ENCODE measurements at regions not wholly inside any gene's neighbourhood (a gene's known extent, or its start where the extent isn't known, plus 50 kb on each side); places are given as distances from the start of the nearest gene placed in this dataset.
"Not testable (repeated sequence)": the region's sequence is repeated elsewhere in the genome, so short reads cannot be mapped to it uniquely, and the experiment has no call there.

DNA sequence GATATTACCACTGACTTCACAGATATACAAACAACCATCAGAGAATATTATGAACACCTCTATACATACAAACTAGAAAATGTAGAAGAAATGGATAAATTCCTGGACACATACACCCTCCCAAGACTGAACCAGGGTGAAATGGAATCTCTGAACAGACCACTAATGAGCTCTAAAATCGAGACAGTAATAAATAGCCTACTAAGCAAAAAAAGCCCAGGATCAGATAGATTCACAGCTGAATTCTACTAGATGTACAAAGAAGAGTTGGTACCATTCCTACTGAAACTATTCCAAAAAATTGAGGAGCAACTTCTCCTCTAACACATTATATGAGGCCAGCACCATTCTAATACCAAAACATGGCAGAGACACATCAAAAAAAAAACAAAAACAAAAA is 837.7 kb downstream of the FSCB start:
- Mint-ChIP-seq H3K9me3 (peaks cover 22 to 33% (median 26%) of the 10 kb centered on the region in 3 donors), H3K4me3 (no peak overlapping the region), H3K36me3 (no peaks in the 10 kb centered on the region), H3K4me1 (no peaks in the 10 kb centered on the region), H3K27ac (no peak overlapping the region), H3K27me3 (no peaks in the 10 kb centered on the region)
- ChIA-PET POLR2A (interaction anchor here in 1 of 2 donors (0.6 kb wide), 1 partner anchor 230 kb away, joined by 3 read pairs; no protein-coding TSS in a partner anchor), CTCF (no interaction called here)
- H3K27me3 ChIP-seq (replicated peaks in 1 of 2; ENCODE audit: control insufficient read depth in 2 of 2, extremely low read depth in 1 of 2, insufficient read depth in 2 of 2, low read length in 1 of 2): no peaks in the 10 kb centered on the region
- H3K27ac ChIP-seq (ENCODE audit: low read length): no peak overlapping the region
- H3K4me3 ChIP-seq (ENCODE audit: control insufficient read depth in 1 of 2, extremely low read depth in 1 of 2, low read length in 1 of 2): no peak overlapping the region
- DNase-seq (no peak), ATAC-seq (replicated peaks in 1 of 4) (no peak)
- H3K4me1 ChIP-seq (ENCODE audit: control insufficient read depth in 1 of 2, extremely low read depth in 1 of 2, insufficient read depth in 2 of 2, low read length in 2 of 2): no peaks in the 10 kb centered on the region
- WGBS (ENCODE audit: insufficient coverage): no CpG with 5 or more reads among the region's 1 CpG
- H3K36me3 ChIP-seq (ENCODE audit: control insufficient read depth in 2 of 2, extremely low read depth in 1 of 2, insufficient read depth in 1 of 2, low read length in 1 of 2): no peaks in the 10 kb centered on the region
- no peaks in the 10 kb centered on the region for H3K9me3 ChIP-seq

DNA sequence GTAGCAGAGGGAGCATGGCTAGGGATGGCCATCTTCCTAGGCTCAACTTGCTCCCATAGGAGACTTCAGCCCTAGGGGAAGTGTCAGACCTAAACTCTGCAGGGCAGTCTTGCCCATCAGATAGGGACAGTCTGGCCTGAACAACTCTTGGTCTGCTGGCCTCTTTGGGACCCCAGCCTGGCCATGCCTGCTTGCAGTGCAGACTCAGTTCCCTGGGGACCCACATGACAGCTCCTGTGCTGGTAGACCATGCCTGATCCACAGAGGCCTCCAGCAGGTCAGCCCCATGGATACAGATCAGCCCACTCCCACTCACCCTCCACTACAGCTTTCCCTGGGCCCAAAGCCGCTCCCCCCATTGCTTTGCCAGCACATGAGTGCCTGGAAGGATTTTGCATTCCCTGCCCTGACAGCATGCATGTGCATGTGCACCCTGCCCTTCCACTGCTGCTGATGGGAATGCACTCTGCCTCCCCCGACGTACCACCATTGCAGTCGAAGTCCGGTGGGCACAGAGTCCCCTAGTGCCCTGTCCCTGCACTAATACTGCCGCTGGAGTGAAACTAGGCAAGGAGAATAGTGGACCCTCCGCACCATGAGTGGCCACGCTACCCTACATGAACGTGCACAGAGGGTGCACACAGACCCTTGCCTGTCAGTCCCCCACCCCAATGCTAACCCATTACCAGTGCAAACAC is 841.4 kb downstream of the FSCB start:
- WGBS (ENCODE audit: insufficient coverage): 79% methylated on average over 9 of the region's 9 CpGs
- POLR2A ChIA-PET: no interaction called here
- H3K4me1 ChIP-seq (ENCODE audit: control insufficient read depth in 1 of 2, extremely low read depth in 1 of 2, insufficient read depth in 2 of 2, low read length in 2 of 2): no peaks in the 10 kb centered on the region
- H3K27me3 ChIP-seq (replicated peaks in 1 of 2; ENCODE audit: control insufficient read depth in 2 of 2, extremely low read depth in 1 of 2, insufficient read depth in 2 of 2, low read length in 1 of 2): no peaks in the 10 kb centered on the region
- CTCF ChIA-PET: interaction anchor here in 1 of 2 donors (0.5 kb wide), 1 partner anchor 1175 kb away, joined by 4 read pairs; no protein-coding TSS in a partner anchor
- no peaks in the 10 kb centered on the region for H3K36me3 ChIP-seq (ENCODE audit: control insufficient read depth in 2 of 2, extremely low read depth in 1 of 2, insufficient read depth in 1 of 2, low read length in 1 of 2)
- Mint-ChIP-seq H3K27me3 (no peaks in the 10 kb centered on the region), H3K9me3 (peaks cover 20 to 25% (median 22%) of the 10 kb centered on the region in 3 donors), H3K4me1 (no peaks in the 10 kb centered on the region), H3K36me3 (no peaks in the 10 kb centered on the region), H3K4me3 (no peak overlapping the region), H3K27ac (no peak overlapping the region)
- ATAC-seq (replicated peaks in 1 of 4) (no peak), DNase-seq (no peak)
- H3K4me3 ChIP-seq (ENCODE audit: control insufficient read depth in 1 of 2, extremely low read depth in 1 of 2, low read length in 1 of 2): no peak overlapping the region
- no peaks in the 10 kb centered on the region for H3K9me3 ChIP-seq
- no peak overlapping the region for H3K27ac ChIP-seq (ENCODE audit: low read length)

DNA sequence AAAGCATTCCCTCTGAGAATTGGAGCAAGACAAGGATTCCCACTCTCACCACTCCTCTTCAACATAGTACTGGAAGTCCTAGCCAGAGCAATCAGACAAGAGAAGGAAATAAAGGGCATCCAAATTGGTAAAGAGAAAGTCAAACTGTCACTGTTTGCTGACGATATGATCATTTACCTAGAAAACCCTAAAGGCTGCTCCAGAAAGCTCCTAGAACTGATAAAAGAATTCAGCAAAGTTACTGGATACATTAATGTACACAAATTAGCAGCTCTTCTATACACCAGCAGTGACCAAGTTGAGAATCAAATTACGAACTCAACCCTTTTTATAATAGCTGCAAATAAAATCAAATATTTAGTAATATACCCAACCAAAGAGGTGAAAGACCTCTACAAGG is 851.9 kb downstream of the FSCB start:
- ATAC-seq (replicated peaks in 1 of 4); H3K27me3 ChIP-seq (replicated peaks in 1 of 2; ENCODE audit: control insufficient read depth in 2 of 2, extremely low read depth in 1 of 2, insufficient read depth in 2 of 2, low read length in 1 of 2); H3K4me3 Mint-ChIP-seq; DNase-seq; H3K4me3 ChIP-seq (ENCODE audit: control insufficient read depth in 1 of 2, extremely low read depth in 1 of 2, low read length in 1 of 2); H3K27ac Mint-ChIP-seq; H3K9me3 ChIP-seq; H3K27me3 Mint-ChIP-seq; H3K27ac ChIP-seq (ENCODE audit: low read length); POLR2A ChIA-PET; H3K36me3 ChIP-seq (ENCODE audit: control insufficient read depth in 2 of 2, extremely low read depth in 1 of 2, insufficient read depth in 1 of 2, low read length in 1 of 2); H3K4me1 ChIP-seq (ENCODE audit: control insufficient read depth in 1 of 2, extremely low read depth in 1 of 2, insufficient read depth in 2 of 2, low read length in 2 of 2); H3K36me3 Mint-ChIP-seq; H3K4me1 Mint-ChIP-seq; CTCF ChIA-PET: not testable (repeated sequence)
- 100% methylated on average over 1 of the region's 2 CpGs for WGBS (ENCODE audit: insufficient coverage)
- peaks cover 35 to 63% (median 37%) of the 10 kb centered on the region in 3 donors for H3K9me3 Mint-ChIP-seq

DNA sequence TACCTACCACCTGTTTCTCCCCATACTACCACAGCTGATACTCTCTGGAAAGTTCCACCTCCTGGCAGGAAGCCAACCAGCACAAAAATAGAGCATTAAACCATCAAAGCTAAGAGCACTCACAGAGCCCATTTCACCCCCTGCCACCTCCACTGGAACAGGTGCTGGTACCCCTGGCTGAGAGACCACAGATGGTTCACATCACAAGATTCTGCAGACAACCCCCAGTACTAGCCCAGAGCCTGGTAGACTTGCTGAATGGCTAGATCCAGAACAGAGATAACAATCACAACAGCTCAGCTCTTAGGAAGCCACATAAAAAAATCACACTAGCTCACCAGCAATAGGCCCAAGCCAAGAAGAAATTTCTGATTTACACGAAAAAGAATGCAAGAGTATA is 855.2 kb downstream of the FSCB start:
- WGBS (ENCODE audit: insufficient coverage): no CpG with 5 or more reads among the region's 1 CpG
- no peaks in the 10 kb centered on the region for H3K4me1 Mint-ChIP-seq
- H3K4me3 Mint-ChIP-seq: no peak overlapping the region
- H3K27me3 ChIP-seq (replicated peaks in 1 of 2; ENCODE audit: control insufficient read depth in 2 of 2, extremely low read depth in 1 of 2, insufficient read depth in 2 of 2, low read length in 1 of 2): no peaks in the 10 kb centered on the region
- H3K36me3 Mint-ChIP-seq: no peaks in the 10 kb centered on the region
- ChIA-PET CTCF (no interaction called here), POLR2A (no interaction called here)
- peaks cover 33 to 55% (median 42%) of the 10 kb centered on the region in 3 donors for H3K9me3 Mint-ChIP-seq
- no peaks in the 10 kb centered on the region for H3K36me3 ChIP-seq (ENCODE audit: control insufficient read depth in 2 of 2, extremely low read depth in 1 of 2, insufficient read depth in 1 of 2, low read length in 1 of 2)
- no peaks in the 10 kb centered on the region for H3K27me3 Mint-ChIP-seq
- DNase-seq: no peak
- H3K27ac Mint-ChIP-seq: no peak overlapping the region
- no peaks in the 10 kb centered on the region for H3K4me1 ChIP-seq (ENCODE audit: control insufficient read depth in 1 of 2, extremely low read depth in 1 of 2, insufficient read depth in 2 of 2, low read length in 2 of 2)
- H3K9me3 ChIP-seq: no peaks in the 10 kb centered on the region
- no peak overlapping the region for H3K4me3 ChIP-seq (ENCODE audit: control insufficient read depth in 1 of 2, extremely low read depth in 1 of 2, low read length in 1 of 2)
- no peak for ATAC-seq (replicated peaks in 1 of 4)
- no peak overlapping the region for H3K27ac ChIP-seq (ENCODE audit: low read length)

DNA sequence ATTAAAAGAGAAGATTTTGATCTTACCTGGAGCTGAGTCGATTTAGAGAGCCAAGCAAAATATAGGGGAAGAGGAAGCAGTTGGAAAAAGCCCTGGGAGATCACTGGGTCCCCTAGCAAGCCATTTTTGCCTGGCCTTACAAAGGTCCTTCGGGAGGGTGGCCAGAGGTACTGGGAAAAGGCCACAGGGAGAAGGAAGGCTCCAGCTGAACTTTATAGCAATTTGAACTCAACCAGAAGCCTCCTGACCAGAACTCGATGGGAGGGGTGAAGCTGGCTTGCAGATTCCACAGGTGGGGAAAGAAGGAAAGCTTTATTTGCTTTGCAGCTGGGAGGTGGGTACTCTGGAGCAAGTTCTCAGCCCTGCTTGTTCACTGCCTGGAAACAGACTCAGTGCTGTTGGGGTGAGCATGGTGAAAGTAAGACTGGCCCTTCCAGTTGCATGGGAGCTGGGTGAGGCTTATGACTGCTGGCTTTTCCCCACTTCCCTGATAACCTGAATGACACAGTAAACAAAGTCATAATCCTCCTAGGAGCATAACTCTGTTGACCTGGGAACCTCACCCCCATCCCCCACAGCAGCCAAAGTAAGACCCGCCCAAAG is 855.8 kb downstream of the FSCB start:
- no peaks in the 10 kb centered on the region for H3K27me3 ChIP-seq (replicated peaks in 1 of 2; ENCODE audit: control insufficient read depth in 2 of 2, extremely low read depth in 1 of 2, insufficient read depth in 2 of 2, low read length in 1 of 2)
- H3K9me3 ChIP-seq: no peaks in the 10 kb centered on the region
- ChIA-PET POLR2A (no interaction called here), CTCF (no interaction called here)
- Mint-ChIP-seq H3K9me3 (peaks cover 28 to 51% (median 37%) of the 10 kb centered on the region in 3 donors), H3K27me3 (no peaks in the 10 kb centered on the region), H3K36me3 (no peaks in the 10 kb centered on the region), H3K4me3 (no peak overlapping the region), H3K27ac (no peak overlapping the region), H3K4me1 (no peaks in the 10 kb centered on the region)
- no peaks in the 10 kb centered on the region for H3K36me3 ChIP-seq (ENCODE audit: control insufficient read depth in 2 of 2, extremely low read depth in 1 of 2, insufficient read depth in 1 of 2, low read length in 1 of 2)
- DNase-seq (no peak), ATAC-seq (replicated peaks in 1 of 4) (no peak)
- H3K4me1 ChIP-seq (ENCODE audit: control insufficient read depth in 1 of 2, extremely low read depth in 1 of 2, insufficient read depth in 2 of 2, low read length in 2 of 2): no peaks in the 10 kb centered on the region
- H3K27ac ChIP-seq (ENCODE audit: low read length): no peak overlapping the region
- H3K4me3 ChIP-seq (ENCODE audit: control insufficient read depth in 1 of 2, extremely low read depth in 1 of 2, low read length in 1 of 2): no peak overlapping the region
- 57% methylated on average over 3 of the region's 4 CpGs for WGBS (ENCODE audit: insufficient coverage)

DNA sequence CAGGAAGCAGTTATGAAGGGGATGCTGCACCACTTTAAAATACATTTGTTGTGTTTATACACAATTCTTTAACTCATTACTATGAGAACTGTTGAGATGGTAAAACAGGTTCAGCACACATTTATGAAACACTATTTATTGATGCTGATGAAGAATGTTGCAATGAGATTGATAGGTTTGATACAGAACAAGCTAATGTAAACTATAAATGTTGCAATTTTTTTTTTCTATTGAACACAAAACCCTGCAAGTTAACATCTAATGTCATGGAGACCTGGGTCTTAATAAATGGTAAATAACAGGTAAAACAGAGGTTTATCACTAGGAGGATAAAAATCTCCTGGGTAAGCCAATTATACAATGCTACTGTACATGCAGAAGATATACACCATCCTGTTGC is 857.6 kb downstream of the FSCB start:
- no peaks in the 10 kb centered on the region for H3K36me3 ChIP-seq (ENCODE audit: control insufficient read depth in 2 of 2, extremely low read depth in 1 of 2, insufficient read depth in 1 of 2, low read length in 1 of 2)
- no peaks in the 10 kb centered on the region for H3K27me3 ChIP-seq (replicated peaks in 1 of 2; ENCODE audit: control insufficient read depth in 2 of 2, extremely low read depth in 1 of 2, insufficient read depth in 2 of 2, low read length in 1 of 2)
- no peak overlapping the region for H3K27ac ChIP-seq (ENCODE audit: low read length)
- no peak overlapping the region for H3K4me3 Mint-ChIP-seq
- CTCF ChIA-PET: no interaction called here
- no peak overlapping the region for H3K27ac Mint-ChIP-seq
- peaks cover 26 to 52% (median 32%) of the 10 kb centered on the region in 3 donors for H3K9me3 Mint-ChIP-seq
- H3K27me3 Mint-ChIP-seq: no peaks in the 10 kb centered on the region
- no peaks in the 10 kb centered on the region for H3K9me3 ChIP-seq
- POLR2A ChIA-PET: no interaction called here
- no peaks in the 10 kb centered on the region for H3K4me1 ChIP-seq (ENCODE audit: control insufficient read depth in 1 of 2, extremely low read depth in 1 of 2, insufficient read depth in 2 of 2, low read length in 2 of 2)
- no peaks in the 10 kb centered on the region for H3K36me3 Mint-ChIP-seq
- H3K4me1 Mint-ChIP-seq: no peaks in the 10 kb centered on the region
- no peak overlapping the region for H3K4me3 ChIP-seq (ENCODE audit: control insufficient read depth in 1 of 2, extremely low read depth in 1 of 2, low read length in 1 of 2)
- ATAC-seq (replicated peaks in 1 of 4) (no peak), DNase-seq (no peak)
